ENCODE measurements at regions not wholly inside any gene's neighbourhood (a gene's known extent, or its start where the extent isn't known, plus 50 kb on each side); places are given as distances from the start of the nearest gene placed in this dataset.
"Not testable (repeated sequence)": the region's sequence is repeated elsewhere in the genome, so short reads cannot be mapped to it uniquely, and the experiment has no call there.

- DNase-seq: not testable (repeated sequence)
These were observed 104.5 kb downstream of the ZNF33B start for GRCh38 chr10:42533866-42534265.

GRCh38 chr10:42532996-42533395 lies 105.4 kb downstream of the ZNF33B start:
- no peak for DNase-seq

- DNase-seq: no peak
These were observed 115.3 kb downstream of the ZNF33B start for GRCh38 chr10:42523098-42523497.

GRCh38 chr10:42519761-42520460 lies 118.5 kb downstream of the ZNF33B start:
- no peak for DNase-seq

GRCh38 chr10:42519079-42519478 lies 119.3 kb downstream of the ZNF33B start:
- no peak for DNase-seq

DNA sequence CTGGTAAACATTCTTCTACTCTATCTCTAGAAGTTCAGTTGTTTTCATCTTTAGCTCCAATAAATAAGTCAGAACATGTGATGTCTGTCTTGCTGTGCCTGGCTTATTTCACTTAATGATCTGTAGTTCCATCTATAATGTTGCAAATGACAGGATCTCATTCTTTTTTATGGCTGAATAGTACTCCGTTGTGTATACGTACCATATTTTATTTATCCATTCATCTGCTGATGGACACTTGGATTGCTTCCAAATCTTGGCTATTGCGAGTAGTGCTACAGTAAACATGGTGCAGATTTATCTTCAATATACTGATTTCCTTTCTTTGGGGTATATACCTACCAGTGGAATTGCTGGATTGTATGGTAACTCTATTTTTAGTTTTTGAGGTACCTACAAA lies 124.4 kb downstream of the ZNF33B start:
- DNase-seq: no peak

DNA sequence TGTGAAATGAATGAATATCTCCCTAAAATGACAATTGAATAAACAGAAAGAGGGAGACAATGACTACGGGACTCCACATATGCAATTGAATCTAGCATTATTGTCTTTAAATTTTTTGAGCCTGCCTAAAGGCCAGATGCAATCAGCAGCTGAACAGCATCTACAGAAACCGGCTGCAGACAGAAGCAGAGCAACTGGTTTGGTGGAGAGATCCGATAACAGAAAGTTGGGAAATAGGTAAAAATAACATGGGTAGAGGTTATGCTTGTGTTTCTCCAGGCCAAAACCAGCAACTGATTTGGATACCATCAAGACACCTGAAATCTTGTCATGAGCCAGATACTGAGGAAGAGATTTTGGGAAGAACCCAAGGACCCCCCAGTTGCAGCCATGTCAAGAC lies 146.6 kb downstream of the ZNF33B start:
- DNase-seq: no peak

DNA sequence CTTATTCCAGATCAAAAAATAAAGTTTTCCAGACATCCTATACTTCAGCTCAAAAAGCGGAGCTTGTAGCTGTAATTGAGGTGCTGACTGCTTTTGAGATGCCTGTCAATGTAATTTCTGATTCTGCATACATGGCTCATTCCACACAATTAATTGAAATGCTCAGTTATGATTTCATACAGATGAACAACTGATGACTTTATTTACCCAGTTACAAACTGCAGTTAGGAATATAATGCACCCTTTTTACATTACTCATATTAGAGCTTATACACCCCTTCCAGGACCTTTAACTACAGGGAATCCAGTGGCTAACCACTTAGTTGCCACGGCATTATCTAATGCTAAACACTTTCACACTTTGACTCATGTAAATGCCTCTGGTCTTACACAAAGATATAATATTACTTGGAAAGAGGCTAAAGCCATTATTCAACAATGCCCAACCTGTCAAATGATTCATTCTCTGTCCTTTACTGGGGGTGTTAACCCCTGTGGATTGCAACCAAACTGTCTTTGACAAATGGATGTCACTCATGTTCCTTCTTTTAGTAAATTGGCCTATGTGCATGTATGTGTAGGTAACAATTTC lies 147.3 kb downstream of the ZNF33B start:
- DNase-seq: no peak

GRCh38 chr10:42490368-42490767 lies 148.0 kb downstream of the ZNF33B start:
- no peak for DNase-seq

DNA sequence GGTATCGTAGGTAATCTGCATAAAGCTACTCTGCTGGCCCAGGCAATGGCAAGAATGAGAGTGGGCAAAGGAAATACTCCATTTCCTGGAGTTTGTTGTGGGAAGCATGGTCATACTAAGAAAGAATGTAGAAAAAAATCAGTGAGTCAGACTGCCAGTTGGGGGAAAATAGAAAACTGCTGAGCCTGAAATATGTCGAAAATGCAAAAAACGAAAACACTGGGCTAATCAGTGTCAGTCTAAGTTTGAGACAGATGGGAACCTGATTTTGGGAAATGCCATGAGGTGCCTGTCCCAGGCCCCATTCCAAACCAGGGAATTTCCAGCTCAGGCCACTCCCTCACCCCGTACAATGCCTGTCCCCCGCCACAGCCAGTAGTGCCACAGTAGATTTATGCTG lies 150.0 kb downstream of the ZNF33B start:
- no peak for DNase-seq

GRCh38 chr10:42482411-42482810 lies 156.0 kb downstream of the ZNF33B start:
- no peak for DNase-seq

DNA sequence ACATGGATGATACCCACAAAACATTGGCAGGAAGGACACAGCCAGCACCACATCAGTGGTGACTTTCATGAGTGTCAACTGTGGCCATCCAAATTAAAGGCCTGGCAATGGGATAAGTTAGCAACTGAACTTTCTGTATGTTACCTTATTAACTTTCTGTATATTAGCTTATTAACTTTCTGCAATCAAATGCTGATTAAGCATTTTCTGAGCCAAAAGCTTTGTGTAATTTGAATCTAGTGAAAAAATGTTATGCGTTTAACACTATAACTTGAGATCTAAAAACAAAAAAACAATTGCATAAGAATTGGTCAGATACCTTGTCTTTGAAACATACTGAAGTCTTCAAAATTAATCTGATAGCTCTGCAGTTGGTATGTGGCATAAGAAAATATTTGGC lies 159.3 kb downstream of the ZNF33B start:
- no peak for DNase-seq

GRCh38 chr10:42477170-42477569 lies 161.2 kb downstream of the ZNF33B start:
- no peak for DNase-seq

DNA sequence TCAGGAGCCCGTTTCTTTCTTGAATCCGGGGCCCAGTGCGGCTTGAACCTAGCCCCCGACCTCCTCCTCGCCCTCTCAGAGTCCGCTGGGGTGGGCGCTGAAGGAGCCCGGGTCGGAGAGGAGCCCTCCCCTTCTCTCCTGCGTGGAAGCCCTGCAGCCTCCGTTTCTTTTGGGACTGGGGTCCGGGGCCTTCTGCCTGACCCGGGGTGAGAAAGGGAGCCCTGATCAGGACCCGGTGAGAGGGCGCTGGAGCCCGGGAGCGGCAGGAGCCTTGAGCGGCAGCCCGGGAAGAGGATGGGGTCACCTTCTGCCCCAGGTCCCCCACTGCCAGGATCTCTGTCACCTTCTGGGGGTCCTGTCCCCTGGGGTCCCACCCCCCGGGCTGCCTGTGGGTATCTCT lies 162.3 kb downstream of the ZNF33B start:
- DNase-seq: no peak

DNA sequence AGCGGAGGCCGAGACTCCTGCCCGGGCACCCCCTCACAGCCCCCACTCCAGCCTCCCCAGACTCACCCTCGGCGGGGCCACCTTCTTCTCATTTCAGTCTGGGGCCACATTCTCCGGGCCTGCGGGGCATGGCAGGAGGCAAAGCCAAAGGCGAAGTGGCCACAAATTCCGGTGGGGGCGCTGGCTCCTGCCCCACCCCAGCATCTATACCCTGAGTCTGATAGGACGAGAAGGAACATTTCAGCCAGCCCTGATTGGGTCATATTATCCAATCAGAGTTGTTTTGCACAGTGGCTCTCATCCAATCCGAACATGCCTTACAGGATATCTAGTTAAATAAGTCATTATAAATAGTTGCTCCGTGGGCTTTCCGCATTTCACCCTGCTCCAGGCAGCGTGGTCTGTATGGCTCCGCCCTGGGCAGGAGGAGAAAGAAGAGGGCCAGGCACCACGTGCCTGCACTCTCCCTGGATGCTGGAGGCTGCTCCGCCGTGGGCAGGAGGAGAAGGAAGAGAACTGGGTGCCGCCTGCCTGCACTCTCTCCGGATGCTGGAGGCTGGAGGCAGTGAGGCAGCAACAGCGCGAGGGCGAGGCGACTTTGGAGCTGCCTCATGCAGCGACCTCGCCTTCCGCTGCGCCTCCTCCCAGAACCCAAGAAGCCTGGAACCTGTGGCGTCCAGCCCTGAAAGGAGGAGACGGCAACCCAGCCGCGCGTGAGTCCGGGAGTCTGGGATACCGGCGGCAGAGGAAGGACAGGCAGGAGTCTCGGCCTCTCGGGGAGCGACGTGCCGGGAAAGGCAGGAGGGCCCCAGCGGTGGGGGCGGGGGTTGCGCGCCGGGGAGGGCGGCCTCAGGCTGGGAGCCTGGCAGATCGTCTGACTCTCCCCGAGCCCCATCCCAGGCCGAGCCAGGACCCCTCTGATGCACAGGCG lies 162.9 kb downstream of the ZNF33B start:
- DNase-seq: no peak

DNA sequence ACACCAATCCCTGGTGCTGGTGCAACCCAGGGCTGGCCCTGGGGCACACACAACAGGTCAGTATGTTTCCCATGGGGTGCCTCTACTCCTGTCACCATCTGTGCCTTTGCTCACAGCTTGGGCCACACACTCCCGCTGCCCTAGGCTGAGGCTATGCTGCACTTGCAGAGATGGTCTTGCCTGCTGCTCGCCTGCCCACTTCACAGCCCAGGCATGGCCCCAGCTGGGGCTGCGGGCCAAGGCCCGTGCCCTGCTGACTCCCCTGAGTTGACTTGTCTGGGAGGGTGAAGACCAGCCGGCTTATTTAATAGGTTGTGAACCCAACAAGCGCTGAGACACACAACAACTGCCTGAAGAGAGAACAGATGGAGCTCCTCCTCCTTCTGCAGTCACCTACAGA lies 184.1 kb downstream of the ZNF33B start:
- DNase-seq: no peak

DNA sequence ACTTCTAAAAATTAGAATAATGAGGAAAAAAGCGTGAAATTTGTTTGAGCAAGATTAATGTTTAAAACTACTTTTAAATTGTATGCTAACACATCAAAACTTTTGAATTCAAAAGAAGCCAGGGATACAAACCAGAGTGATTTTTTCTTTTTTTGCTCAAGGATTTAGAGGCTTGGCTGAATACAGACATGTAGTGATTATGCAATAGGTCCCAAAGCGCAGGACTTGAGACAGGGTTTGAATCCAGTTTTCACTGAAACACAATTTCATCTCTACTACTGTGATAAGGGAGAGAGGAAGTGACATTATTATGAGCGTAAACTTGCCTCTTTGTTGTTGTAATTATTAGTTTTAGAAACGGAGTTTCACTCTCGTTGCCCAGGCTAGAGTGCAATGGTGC lies 207.3 kb downstream of the ZNF33B start:
- DNase-seq: no peak

- no peak for DNase-seq
These were observed 209.8 kb downstream of the ZNF33B start for GRCh38 chr10:42428534-42428933.

GRCh38 chr10:42422911-42423310 lies 215.5 kb downstream of the ZNF33B start:
- DNase-seq: no peak

GRCh38 chr10:42421812-42422211 lies 216.6 kb downstream of the ZNF33B start:
- DNase-seq: no peak

GRCh38 chr10:42419789-42420188 lies 218.6 kb downstream of the ZNF33B start:
- DNase-seq: no peak

GRCh38 chr10:42380926-42381547 lies 257.3 kb downstream of the ZNF33B start:
- DNase-seq: no peak

DNA sequence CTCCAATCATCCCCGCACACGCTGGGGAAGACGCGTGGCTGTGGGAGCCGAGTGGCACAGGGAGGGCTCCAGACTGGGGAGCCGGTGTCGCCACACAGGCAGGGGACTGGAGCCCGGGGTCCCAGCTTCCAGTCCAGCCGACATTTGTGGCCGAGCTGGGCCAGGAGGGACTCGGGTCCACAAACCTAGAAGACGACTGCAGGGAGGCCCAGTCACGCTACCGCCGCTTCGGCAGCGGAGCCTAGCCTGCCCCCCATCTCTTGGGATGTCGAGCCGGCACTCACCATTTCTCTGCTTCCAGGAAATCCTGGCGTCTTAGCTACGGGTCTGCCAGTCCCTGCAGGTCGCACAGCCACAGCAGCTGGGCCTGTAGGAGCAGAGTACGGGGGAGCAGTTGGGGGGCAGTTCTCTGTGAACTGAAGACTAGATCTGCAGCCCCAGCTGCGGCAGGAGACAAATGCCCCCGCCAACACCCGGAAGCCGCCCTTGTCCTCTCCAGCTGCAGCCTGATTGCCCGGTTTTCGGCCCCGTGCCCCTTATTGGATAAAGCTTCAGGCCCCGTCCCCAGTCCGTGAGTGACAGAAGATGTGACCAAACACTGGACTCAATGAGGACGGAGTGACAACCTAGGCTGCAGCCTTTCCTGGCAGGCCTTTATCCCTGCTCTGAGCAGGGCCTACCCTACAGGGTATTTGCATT lies 270.7 kb downstream of the ZNF33B start:
- DNase-seq: no peak
